ENCODE measurements at regions not wholly inside any gene's neighbourhood (a gene's known extent, or its start where the extent isn't known, plus 50 kb on each side); places are given as distances from the start of the nearest gene placed in this dataset.
"Not testable (repeated sequence)": the region's sequence is repeated elsewhere in the genome, so short reads cannot be mapped to it uniquely, and the experiment has no call there.

- H3K4me3 ChIP-seq (ENCODE audit: low read depth, low read length) = no peak overlapping the region
- no peak for DNase-seq (ENCODE audit: low read depth)
- no peak for TF ChIP-seq CTCF (IDR thresholded peaks at IDR 0.05; ENCODE audit: insufficient read depth, low read depth, low read length)
These were observed 249.1 kb downstream of the LRIG3 start for GRCh38 chr12:58671196-58671595.

- DNase-seq (ENCODE audit: low read depth) = no peak
- TF ChIP-seq CTCF (IDR thresholded peaks at IDR 0.05; ENCODE audit: insufficient read depth, low read depth, low read length) = no peak
- no peak overlapping the region for H3K4me3 ChIP-seq (ENCODE audit: low read depth, low read length)
These were observed 247.3 kb downstream of the LRIG3 start for GRCh38 chr12:58673021-58673420.

- H3K4me3 ChIP-seq (ENCODE audit: low read depth, low read length); DNase-seq (ENCODE audit: low read depth): not testable (repeated sequence)
These were observed 242.5 kb downstream of the LRIG3 start for GRCh38 chr12:58677833-58678232.

GRCh38 chr12:58678753-58679152 is 241.6 kb downstream of the LRIG3 start:
- no peak overlapping the region for H3K4me3 ChIP-seq (ENCODE audit: low read depth, low read length)
- no peak for TF ChIP-seq CTCF (IDR thresholded peaks at IDR 0.05; ENCODE audit: insufficient read depth, low read depth, low read length)
- DNase-seq (ENCODE audit: low read depth) = no peak

GRCh38 chr12:58681730-58682129 is 238.6 kb downstream of the LRIG3 start:
- TF ChIP-seq CTCF (IDR thresholded peaks at IDR 0.05; ENCODE audit: insufficient read depth, low read depth, low read length) = no peak
- no peak for DNase-seq (ENCODE audit: low read depth)
- no peak overlapping the region for H3K4me3 ChIP-seq (ENCODE audit: low read depth, low read length)

GRCh38 chr12:58695263-58695662 is 225.0 kb downstream of the LRIG3 start:
- no peak for DNase-seq (ENCODE audit: low read depth)
- TF ChIP-seq CTCF (IDR thresholded peaks at IDR 0.05; ENCODE audit: insufficient read depth, low read depth, low read length) = no peak
- H3K4me3 ChIP-seq (ENCODE audit: low read depth, low read length) = no peak overlapping the region

GRCh38 chr12:58701536-58701935 is 218.8 kb downstream of the LRIG3 start:
- H3K4me3 ChIP-seq (ENCODE audit: low read depth, low read length) = no peak overlapping the region
- no peak for TF ChIP-seq CTCF (IDR thresholded peaks at IDR 0.05; ENCODE audit: insufficient read depth, low read depth, low read length)
- DNase-seq (ENCODE audit: low read depth) = no peak

All from fibroblast of villous mesenchyme (primary cell).